SU-DHL-6 (cell line): ENCODE measurements at regions not wholly inside any gene's neighbourhood (a gene's known extent, or its start where the extent isn't known, plus 50 kb on each side); places are given as distances from the start of the nearest gene placed in this dataset.

Experiments
- H2AFZ ChIP-seq: fragments of 200-600 bp; sonication (generic); 2 replicates; pipeline ENCODE4 v1.6.1; 2014; ENCODE audit warnings: low read depth, mild to moderate bottlenecking, moderate library complexity, mixed read lengths, antibody characterized with exemption, low read length; ENCODE audit not compliant: severe bottlenecking
- H3F3A ChIP-seq: fragments of 200-600 bp; shearing (Covaris generic); 2 replicates; pipeline ENCODE4 v1.6.0; 2016; ENCODE audit warnings: antibody characterized with exemption, mild to moderate bottlenecking; ENCODE audit not compliant: insufficient read depth
- H3K27ac ChIP-seq: fragments of 200-600 bp; sonication (generic); 2 replicates; pipeline ENCODE4 v1.5.1; 2016; ENCODE audit warnings: low read depth, mild to moderate bottlenecking, low read length, moderate library complexity, mixed read lengths
- H3K27me3 ChIP-seq: fragments of 200-600 bp; sonication (generic), shearing (Covaris generic); 2 replicates; pipeline ENCODE4 v1.6.0; 2014; ENCODE audit warnings: mild to moderate bottlenecking, low read length
- H3K36me3 ChIP-seq: fragments of 200-600 bp; sonication (generic); 2 replicates; pipeline ENCODE4 v1.6.1; 2014; ENCODE audit warnings: mild to moderate bottlenecking, low read length, mixed read lengths
- H3K4me2 ChIP-seq: fragments of 300-600, 200-600 bp; shearing (Covaris generic), sonication (generic); 2 replicates; pipeline ENCODE4 v1.6.0; 2014; ENCODE audit warnings: low read length, low read depth, mild to moderate bottlenecking; ENCODE audit not compliant: poor library complexity, severe bottlenecking
- H3K4me3 ChIP-seq: fragments of 200-600 bp; sonication (generic); 2 replicates; pipeline ENCODE4 v1.5.1; 2014; ENCODE audit warnings: antibody characterized with exemption, low read length, mild to moderate bottlenecking, mixed read lengths; ENCODE audit not compliant: insufficient read depth, poor library complexity, severe bottlenecking
- H3K79me2 ChIP-seq: fragments of 200-600 bp; sonication (generic); 2 replicates; pipeline ENCODE4 v1.6.1; 2014; ENCODE audit warnings: mild to moderate bottlenecking, low read length, moderate library complexity; ENCODE audit not compliant: insufficient read depth
- H3K9ac ChIP-seq: fragments of 200-600 bp; sonication (generic); 2 replicates; pipeline ENCODE4 v1.7.0; 2014; ENCODE audit warnings: mild to moderate bottlenecking, low read length
- H3K9me2 ChIP-seq: fragments of 200-600 bp; sonication (generic); replicated peaks from 2 replicates; pipeline ENCODE4 v1.6.1; 2014; ENCODE audit warnings: low read length; ENCODE audit not compliant: insufficient read depth
- H3K9me3 ChIP-seq: fragments of 200-600 bp; sonication (generic); 2 replicates; pipeline ENCODE4 v1.6.1; 2014; ENCODE audit warnings: low read length, mixed read lengths; ENCODE audit not compliant: insufficient read depth
- H4K20me1 ChIP-seq: fragments of 200-600 bp; sonication (generic); 2 replicates; pipeline ENCODE4 v1.6.1; 2014; ENCODE audit warnings: low read depth, mild to moderate bottlenecking, antibody characterized with exemption, low read length, moderate library complexity, mixed read lengths
- CTCF ChIP-seq: fragments of 200-600 bp; sonication (generic); IDR thresholded peaks from one replicate; pipeline ENCODE4 v1.5.1; 2017; ENCODE audit warnings: antibody characterized with exemption, mild to moderate bottlenecking, low read length, moderate library complexity; ENCODE audit not compliant: insufficient read depth, poor library complexity, severe bottlenecking
- EZH2phosphoT487 ChIP-seq: fragments of 200-600 bp; sonication (generic), shearing (Covaris generic); conservative IDR thresholded peaks from 2 replicates; pipeline ENCODE4 v1.6.1; 2018; ENCODE audit warnings: mild to moderate bottlenecking, antibody characterized with exemption, low read length, moderate library complexity, mixed read lengths

- Histone ChIP-seq H3K27ac (no peak overlapping the region), H3K27me3 (no peaks in the 10 kb centered on the region), H3K4me3 (no peak overlapping the region), H3K79me2 (no peaks in the 10 kb centered on the region), H3K4me2 (no peak overlapping the region), H3F3A (no peaks in the 10 kb centered on the region), H3K9me3 (no peaks in the 10 kb centered on the region), H2AFZ (no peak overlapping the region), H3K9ac (no peak overlapping the region), H3K9me2 (no peaks in the 10 kb centered on the region), H3K36me3 (no peaks in the 10 kb centered on the region), H4K20me1 (no peaks in the 10 kb centered on the region)
- TF ChIP-seq CTCF (no peak), EZH2phosphoT487 (no peak)
Observed at GRCh38 chr17:11082559-11082958, 158.5 kb upstream of the SHISA6 start.

DNA sequence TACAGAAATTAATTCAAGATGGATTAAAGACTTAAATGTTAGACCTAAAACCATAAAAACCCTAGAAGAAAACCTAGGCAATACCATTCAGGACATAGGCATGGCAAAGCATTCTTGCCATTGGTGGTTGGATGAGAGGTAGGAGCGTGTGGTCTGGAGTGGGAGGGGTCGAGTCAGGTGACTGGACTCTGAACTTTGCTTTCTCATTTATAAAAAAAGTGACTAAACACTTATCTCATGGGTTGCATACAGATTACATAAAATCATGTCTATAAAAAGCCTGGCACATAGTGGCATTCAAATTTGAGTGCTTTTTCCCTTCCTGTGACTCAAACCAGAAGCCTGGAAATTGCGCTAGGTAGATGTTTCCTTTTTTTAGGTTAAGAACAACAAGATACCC is 159.7 kb upstream of the SHISA6 start:
- Histone ChIP-seq H3K27me3 (no peaks in the 10 kb centered on the region), H3K9me2 (no peaks in the 10 kb centered on the region), H3K27ac (no peak overlapping the region), H3K36me3 (no peaks in the 10 kb centered on the region), H3F3A (no peaks in the 10 kb centered on the region), H3K79me2 (no peaks in the 10 kb centered on the region), H3K4me2 (no peak overlapping the region), H3K9ac (no peak overlapping the region), H3K9me3 (no peaks in the 10 kb centered on the region), H4K20me1 (no peaks in the 10 kb centered on the region), H2AFZ (no peak overlapping the region), H3K4me3 (no peak overlapping the region)
- TF ChIP-seq CTCF (no peak), EZH2phosphoT487 (no peak)

DNA sequence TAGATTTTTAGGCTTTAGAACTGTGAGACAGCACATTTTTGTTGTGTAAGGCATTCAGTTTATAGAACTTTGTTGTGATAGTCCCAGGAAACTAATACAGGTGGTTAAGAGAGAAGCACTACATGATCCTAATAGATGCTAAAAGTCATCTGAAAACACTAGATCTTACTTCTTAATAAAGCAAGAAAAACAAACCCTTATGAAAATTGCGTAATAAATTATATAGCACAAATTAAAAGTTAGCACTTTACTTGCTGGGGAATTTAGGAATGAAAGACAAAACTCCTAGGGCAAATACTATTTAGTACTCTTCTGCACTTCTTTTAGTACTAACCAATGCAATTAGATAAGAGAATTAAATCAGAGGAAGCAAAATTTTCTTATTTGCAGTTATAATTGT is 163.3 kb upstream of the SHISA6 start:
- H2AFZ ChIP-seq, result no peak overlapping the region
- H3K27ac ChIP-seq, result no peak overlapping the region
- no peak overlapping the region for H3K4me2 ChIP-seq
- no peaks in the 10 kb centered on the region for H3K9me3 ChIP-seq
- no peaks in the 10 kb centered on the region for H3K9me2 ChIP-seq
- H3K9ac ChIP-seq, result no peak overlapping the region
- no peak overlapping the region for H3K4me3 ChIP-seq
- H3F3A ChIP-seq, result no peaks in the 10 kb centered on the region
- H3K36me3 ChIP-seq, result no peaks in the 10 kb centered on the region
- no peaks in the 10 kb centered on the region for H3K27me3 ChIP-seq
- TF ChIP-seq EZH2phosphoT487, result no peak
- TF ChIP-seq CTCF, result no peak
- no peaks in the 10 kb centered on the region for H3K79me2 ChIP-seq
- no peaks in the 10 kb centered on the region for H4K20me1 ChIP-seq

- no peaks in the 10 kb centered on the region for H3K36me3 ChIP-seq
- no peaks in the 10 kb centered on the region for H3K9me2 ChIP-seq
- H3K9me3 ChIP-seq, result no peaks in the 10 kb centered on the region
- no peak overlapping the region for H3K9ac ChIP-seq
- no peak overlapping the region for H3K27ac ChIP-seq
- no peak overlapping the region for H2AFZ ChIP-seq
- no peaks in the 10 kb centered on the region for H3K27me3 ChIP-seq
- no peaks in the 10 kb centered on the region for H4K20me1 ChIP-seq
- H3K4me3 ChIP-seq, result no peak overlapping the region
- TF ChIP-seq CTCF (no peak), EZH2phosphoT487 (no peak)
- no peak overlapping the region for H3K4me2 ChIP-seq
- no peaks in the 10 kb centered on the region for H3F3A ChIP-seq
- H3K79me2 ChIP-seq, result no peaks in the 10 kb centered on the region
Observed at GRCh38 chr17:11074451-11074850, 166.6 kb upstream of the SHISA6 start.
